ENCODE measurements at regions not wholly inside any gene's neighbourhood (a gene's known extent, or its start where the extent isn't known, plus 50 kb on each side); places are given as distances from the start of the nearest gene placed in this dataset.

DNA sequence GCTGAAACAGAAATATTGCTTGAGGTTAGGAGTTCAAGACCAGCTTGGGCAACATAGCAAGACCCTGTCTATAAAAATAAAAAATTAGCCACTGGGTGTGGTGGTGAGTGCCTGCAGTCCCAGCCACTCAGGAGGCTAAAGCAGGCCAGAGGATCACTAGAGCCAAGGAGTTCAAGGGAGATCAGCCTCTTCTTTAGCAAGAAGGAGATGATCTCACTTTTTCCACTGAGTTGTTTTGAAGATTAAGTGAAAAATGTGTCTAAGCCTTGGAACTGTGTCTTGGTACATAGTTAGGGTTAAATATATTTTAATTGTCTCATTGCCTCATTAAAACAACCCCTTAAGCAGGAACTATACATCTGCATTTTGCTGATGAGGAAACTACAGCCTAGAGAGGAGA lies 279.0 kb upstream of the ZFP64 start:
- no peak for DNase-seq

DNA sequence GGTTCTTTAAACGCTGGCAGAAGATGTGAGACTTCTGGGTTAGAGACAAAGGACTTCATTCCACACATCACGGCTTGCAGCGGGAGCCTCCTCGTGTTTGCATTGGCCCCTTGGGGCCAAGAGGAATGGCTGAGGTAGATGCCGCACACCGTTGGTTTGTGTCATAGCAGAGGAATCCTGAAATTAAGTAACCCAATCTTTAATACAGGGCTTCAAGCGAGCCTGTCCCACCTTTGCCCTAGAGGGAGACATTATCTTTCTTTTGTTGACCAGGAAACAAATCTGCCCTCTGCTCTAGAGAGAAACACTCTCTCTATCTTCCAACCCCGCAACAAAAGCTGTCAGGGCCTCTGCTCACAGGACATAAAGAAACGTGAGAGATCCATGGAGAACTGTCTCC lies 277.5 kb upstream of the ZFP64 start:
- no peak for DNase-seq

DNA sequence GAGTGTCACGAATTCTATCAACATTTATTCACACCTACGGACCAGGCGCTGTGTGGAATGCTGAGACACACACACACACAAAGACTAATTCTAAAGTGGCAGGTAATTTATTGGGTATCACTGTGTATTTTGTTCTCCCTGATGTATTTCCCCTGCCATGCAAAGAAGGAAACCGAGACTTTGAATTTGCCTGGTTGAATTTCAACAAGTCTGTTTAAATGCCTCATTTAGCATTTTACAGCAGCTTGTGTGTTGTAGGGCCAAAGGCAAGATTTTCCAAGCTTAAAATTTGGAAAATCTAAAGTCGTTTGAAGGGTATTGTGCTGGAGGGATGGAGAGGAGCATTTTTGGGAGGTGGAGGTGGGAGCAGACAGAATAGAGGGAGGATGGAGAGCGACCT lies 274.4 kb upstream of the ZFP64 start:
- DNase-seq, result no peak

DNA sequence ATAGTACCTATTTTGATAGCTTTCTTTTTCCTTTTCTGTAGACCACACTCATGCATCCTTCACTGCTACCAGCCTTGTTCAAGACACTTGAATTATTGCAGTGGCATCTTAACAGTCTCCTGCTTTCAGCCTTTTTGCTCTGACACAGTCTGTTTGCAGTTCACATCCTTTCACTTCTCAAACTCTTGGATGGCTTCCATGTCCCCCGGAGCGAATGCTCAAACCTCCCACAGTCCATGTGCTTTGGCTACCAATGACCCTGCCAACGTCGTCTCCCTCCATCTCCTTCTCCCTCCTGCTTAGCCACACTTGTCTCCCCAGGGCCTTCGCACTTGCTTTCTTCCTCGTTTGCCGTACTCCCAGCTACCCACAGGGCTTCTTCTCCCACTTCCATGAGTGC lies 270.0 kb upstream of the ZFP64 start:
- DNase-seq, result no peak

DNA sequence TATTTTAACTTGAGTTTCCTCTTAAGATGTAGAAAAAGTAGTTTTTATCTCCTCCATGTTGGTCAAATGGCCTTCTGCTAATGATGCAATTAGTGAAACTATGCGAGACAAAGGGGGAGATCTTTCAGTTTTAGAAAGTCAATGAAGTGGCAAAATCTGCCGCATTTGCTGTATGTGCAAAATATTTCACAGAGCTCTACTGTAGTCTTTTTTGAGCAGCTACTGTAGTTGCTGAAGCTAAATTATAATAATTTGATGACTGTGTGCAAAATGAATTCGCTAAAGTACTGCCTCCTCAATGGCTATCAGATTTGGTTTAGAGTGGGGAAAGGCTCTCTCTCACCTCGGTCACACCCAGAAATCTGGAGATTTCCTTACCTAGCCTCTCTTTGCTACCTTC lies 267.6 kb upstream of the ZFP64 start:
- DNase-seq, result no peak

DNA sequence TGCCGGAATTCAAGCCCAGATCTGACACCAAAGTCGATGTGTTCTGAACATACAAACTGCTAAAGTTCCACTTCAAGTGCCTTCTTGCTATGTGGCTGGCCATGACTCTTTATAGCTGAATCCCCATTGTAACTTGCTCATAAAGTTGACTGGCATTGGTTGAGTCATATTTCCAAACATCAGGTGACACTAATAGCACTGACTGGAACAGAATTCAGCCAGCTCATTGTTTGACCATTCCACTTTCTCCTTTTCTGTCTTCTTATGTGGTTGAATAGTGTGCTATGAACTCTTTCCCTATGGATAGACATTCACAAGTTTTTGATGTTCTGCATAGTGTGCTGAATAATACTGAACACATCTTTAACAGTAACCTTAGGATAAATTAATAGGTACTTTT lies 266.2 kb upstream of the ZFP64 start:
- no peak for DNase-seq

DNA sequence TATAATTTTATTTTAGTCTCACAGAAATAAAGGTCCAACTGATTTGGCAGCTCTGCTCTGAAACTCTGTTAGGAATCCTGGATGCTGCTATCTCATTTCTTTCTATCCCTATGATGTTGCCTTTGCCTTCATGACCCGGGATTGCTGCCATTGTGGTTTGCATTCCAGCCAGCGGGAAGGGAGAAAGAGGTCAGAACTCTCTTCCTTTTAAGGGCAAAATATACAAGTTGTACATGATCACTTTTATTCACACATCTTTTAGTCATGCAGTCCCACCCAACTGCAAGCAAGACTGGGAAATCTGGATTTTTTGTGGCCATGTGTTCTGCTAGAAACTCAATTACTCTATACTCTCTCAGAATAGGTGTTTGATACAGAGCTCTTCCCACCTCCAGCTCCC lies 263.1 kb upstream of the ZFP64 start:
- DNase-seq, result peak; percentile 23

DNA sequence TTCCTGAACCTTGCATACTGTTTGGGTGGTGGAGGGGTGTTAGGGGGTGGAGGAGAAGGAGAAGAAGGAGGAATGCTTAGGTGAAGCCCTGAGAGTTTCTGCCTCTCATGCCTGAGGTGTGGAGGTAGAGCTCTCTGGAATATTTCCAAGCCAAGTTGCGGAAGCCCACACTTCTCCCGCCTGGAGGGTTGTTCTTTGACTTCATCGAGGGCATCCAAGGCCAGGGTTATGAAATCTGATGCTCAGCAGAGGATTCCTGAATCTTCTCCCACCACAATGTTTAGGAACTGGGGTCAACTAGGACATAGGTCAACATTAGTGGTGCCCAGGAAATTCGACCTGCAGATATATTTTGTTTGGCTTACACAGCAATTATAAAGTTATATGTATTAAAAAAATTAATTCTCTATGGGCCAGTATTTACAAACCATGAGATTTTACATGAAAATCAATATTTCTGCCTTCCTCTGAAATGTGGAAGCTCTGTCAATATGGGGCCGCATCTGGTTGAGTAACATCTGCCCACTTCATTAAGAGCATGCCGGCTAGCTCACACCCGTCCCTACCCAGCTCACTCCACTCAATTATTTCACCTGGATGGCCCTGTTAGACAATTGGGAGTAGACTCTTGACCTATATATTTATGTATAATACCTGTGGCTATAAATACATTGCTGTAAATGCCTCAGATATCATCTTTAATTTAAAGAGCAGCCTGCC lies 257.1 kb upstream of the ZFP64 start:
- DNase-seq, result no peak

DNA sequence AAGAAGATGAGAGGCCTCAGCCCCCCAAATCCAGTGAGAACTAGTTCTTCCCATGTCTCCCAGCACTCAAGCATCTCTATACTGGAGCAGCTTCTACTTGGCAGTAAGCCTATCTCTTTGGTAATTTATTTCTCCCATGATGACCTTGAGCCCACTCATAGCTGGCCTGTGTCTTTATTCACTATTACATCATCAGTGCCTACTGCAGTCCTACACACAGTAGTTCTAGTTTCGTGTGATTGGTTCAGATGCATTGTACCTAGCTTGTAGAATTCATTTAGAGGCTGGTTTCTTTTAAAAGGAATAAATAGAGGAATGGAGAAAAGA lies 255.6 kb upstream of the ZFP64 start:
- no peak for DNase-seq

DNA sequence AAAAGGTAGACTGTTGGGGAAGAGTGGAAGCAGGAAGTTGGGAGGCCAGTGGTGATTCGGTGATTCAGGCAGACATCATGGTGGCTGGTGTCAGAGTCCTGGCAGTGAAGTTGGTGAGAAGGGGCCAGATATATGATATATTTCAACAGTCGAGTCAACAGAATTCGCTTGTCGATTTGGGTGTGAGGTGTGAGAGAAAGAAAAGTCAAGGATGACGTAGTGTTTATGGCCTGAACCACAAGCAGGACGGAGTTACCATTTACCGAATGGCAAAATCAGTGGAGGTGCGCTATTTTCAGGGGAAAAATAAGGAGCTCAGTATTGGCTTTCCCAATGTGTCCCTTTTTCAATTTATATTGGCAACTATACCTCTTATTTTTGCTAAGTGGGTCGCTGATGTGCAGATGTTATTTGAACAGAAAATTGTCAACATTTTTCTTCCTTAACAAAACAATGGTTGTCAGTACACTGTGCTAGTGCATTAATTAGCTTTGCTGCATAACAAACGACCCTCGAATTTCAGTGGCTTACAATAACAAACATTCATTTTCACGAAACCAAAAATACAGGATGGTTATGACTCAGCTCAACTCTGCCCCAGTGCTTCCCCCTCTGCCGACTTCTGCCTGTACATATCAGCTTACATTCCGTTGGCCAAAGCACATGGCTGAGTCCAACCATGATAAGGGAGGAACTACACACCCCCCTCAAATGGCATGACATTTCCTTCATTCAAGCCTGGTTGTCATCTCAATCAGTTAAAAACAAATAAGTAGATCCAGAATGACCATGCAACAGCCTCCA lies 255.0 kb upstream of the ZFP64 start:
- DNase-seq, result no peak

DNA sequence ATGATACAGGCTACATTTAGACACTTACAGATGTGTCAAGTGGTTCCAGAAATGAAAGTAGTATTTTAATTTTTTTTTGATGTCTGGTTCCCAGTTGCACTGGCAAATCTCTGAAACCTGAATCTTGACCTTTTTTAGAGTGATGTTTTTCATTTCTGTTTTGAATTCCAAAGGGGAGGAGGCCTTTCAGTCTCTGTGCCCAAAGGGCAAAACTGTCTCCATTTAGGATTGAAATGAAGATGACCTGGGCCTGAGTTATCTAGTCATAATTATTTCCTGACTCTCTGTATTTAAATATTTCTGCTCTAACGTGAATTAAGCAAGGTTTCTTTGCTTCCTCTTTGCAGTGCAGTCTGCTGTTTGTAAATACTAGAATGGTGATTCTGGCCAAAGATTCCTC lies 252.9 kb upstream of the ZFP64 start:
- no peak for DNase-seq

DNA sequence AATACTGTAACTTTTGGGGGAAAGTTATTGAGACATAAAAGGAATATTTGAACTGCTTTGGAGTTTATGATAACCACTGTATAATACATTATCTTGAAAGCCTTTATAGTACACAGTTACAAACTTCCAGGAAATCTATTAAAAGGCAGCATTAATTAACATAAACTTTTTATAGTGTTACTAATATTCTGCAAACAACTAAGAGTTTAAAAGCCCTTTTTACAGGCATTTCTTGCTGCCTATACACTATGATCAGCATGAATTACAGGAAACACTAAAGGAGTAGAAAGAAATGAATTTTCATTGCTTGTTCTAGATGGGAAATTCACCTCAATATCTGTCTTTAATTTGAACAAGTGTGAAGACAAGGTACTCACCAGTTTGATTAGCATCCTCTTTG lies 252.3 kb upstream of the ZFP64 start:
- no peak for DNase-seq

DNA sequence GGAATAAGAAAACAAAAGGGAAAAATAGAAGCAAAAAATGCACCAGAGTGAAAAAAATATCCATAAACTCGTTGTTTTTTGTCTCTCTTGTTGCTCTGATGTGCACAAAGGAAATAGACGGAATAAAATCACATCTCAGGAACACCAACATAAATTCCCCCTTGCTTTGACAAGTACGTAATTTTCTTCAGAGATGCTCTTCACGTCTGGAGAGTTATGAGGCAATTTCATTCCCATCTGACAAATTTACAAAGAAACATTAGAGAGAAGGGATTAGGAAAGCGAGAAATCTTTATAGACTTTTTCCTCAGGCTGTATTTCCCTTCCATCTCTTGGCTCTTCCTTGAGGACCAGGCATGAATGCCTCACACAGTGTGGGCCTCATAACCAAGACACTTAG lies 250.1 kb upstream of the ZFP64 start:
- no peak for DNase-seq

DNA sequence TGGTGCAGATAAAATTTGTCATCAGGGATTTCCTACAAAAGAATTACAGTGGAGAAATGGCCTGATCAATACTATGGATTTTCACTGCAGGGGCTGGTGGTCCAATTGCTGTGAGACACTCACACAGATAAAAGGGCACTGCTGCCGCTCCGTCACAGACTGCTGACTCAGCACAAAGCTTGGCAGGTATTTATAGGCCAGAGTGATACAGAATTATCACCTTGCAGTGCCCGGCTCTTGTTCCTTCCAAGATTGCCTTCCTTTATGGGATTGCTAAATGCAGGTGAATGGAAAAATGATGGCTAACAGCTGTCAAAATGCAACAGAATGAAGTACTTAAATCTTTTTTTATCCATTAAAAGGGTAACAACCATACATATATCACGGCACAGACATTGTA lies 247.8 kb upstream of the ZFP64 start:
- DNase-seq, result no peak

DNA sequence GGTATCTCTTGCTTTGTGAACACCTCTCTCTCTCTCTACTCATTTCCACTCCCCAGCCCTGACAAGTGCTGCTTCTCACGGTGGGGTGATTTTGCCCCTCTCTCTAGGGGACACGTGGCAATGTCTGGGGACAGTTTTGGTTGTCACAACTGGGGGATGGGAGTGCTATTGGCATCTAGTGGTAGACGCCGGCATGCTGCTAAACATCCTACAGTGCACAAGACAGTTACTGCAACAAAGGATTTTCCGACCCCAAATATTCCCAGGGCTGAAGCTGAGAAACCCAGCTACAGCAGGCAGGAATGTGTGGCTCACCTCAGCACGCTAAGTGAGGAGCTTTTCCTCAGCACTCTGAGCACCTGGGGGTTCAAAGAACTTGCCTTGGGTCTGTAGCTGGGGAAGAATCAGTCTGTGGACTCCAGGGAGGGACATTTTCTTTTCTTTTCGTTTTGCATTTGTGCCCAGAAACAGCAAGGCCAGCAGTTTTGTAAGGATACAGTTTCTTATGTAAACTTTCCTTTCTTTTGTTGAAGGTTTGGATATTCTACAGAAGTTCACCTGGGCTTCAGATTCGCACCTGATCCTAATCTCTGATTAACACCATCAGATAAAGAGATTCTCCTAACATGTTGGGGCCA lies 246.9 kb upstream of the ZFP64 start:
- no peak for DNase-seq

DNA sequence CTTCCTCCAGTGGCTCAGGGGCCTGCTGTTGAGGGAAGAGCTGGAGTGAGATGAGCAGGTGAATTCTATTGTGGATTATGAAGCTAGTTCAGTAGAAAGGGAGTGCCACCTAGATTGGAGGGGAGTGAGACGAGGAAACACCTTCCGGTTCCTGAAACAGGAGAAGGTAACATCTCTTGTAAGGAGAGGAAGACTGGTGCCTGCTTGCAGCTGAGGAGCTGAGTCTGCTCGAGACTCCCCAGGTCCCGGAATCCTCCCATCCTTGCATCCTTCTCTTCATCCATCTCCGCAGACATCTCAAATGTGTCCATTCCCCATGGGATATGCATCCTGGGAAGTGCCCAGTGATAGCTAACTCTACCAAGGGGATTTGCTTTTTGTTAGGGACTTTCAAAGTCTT lies 242.9 kb upstream of the ZFP64 start:
- DNase-seq, result no peak

DNA sequence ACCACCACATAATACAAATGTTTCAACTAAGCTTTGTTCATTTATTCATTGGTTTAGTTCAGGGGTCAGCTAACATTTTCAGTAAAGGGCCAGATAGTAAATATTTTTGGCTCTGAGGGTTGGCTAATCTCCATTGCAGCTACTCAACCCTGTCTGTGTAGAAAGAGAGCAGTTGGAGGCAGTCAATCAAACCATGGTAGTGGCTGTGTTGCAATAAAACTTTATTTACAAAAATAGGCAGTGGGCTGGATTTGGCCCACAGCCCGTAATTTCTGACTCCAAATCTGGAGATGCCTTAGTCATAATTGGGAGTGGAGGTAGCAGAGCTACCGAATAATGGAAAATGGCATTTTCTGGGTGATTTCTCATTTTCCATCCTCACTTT lies 242.5 kb upstream of the ZFP64 start:
- DNase-seq, result no peak

DNA sequence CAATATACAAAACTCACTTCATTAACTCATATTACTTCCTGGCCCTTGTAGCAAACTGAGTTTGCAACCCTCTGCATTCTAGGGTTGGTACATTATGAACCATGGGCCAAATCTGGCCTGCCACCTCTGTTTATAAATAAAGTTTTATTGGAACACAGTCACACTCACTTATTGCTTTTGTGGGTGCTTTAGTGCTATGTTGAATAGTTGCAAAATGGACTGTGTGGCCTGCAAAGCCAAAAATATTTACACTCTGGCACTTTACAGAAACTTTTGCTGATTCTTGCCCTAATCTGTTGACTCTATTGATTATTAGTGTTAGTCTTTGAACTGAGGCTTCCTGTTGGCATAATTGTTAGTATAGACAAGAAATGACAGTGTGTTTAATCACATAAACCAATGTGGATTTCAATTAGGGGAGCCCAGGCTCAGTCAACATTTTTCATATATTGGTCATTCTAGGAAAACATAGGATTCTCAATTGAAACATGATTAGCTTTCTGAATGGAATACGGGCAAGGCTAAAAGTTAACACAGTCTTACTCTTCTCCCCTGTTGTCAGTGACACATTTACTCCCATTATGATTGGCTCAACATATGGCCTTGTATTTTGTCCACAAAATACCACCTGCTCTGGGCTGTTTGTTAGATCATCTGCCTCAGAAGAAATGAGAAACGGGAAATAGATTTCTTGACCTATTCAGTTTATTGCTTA lies 241.9 kb upstream of the ZFP64 start:
- DNase-seq, result no peak

DNA sequence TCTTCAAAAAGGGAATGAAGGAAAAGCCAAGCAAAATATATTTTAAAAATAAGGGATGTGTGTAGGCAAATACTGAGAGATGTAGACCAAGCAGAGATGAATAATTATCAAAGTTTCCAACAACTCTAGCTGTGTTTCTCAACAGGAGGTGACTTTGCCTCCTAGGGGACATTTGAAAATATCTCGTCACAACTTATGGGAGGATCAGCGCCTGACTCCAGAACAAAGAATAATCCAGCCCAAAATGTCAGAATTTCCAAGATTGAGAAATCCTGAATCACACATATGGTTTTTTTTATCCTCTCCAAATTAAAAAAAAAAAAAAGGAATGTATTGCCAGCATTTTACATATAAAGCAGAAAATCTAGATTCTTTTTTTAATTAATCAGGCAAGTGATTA lies 241.2 kb upstream of the ZFP64 start:
- no peak for DNase-seq

DNA sequence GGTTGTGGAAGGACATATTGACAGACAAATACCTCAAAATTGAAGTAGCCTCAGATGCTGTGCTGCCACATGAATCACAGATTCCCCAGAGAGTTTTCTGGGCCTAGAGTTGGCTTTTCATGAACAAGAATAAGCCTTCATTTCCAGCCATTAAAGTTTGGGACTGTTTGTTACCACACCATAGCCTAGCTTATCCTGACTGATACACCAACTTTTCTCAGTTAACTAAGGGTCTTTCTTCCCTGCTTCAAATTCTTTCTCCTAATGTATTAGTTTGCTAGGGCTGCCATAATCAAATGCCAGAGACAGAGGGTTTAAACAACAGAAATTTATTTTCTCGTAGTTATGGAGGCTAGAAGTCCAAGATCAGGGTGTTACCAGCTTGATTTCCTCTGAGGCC lies 237.4 kb upstream of the ZFP64 start:
- no peak for DNase-seq

DNA sequence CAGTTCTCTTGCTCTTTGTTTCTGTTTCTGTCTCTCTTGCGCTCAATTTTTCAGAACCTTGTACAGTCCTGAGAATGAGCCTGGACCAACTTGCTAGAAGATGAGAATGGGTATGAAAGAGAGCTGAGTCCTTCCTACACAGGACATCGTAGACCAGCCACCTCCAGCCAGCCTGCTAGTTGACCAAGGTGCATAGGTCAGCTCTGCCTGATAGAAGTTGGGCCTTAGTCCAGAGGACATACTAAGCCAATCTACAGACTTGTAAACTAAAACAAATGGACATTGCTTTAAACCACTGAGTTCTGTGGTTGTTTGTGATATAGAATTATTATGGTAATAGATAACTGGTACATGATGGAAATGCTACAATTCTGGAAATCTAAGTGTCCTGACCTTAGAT lies 236.4 kb upstream of the ZFP64 start:
- DNase-seq, result no peak

DNA sequence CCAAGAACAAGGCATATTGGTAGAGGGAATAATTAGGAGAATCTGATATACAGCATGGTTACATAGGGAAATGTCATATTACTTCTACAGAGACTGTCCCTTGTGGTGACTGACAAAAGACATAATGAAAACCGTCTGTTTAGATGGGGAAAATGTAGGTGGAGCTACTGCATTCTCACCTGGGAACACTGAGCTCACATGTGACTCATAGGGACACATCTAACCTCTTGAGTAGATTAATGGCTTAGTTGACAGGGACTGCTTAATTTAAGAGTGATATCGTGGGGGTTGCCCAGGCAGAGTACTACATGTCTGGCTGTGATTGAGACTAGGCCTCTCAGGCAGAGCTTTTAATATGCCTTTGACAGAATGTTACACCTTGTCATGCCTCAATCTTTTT lies 235.3 kb upstream of the ZFP64 start:
- no peak for DNase-seq

DNA sequence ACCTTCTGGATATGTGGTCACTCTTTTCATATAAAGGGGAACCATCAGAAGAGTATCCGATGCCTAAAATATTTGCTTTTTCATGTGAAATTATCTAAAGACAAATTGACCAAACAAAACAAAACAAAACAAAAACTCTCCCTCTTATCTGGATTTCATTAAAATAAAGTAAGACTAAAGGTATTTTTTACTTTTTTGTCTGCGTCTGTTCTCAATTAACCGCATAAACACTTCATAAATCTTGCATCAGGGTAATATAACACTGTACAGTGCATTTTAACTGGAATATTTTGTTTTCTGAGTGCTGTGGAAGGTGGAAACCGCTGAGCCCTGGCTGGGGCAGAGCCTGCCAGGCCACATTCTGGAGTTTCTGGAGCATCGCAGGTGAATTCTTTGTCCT lies 234.1 kb upstream of the ZFP64 start:
- DNase-seq, result no peak

DNA sequence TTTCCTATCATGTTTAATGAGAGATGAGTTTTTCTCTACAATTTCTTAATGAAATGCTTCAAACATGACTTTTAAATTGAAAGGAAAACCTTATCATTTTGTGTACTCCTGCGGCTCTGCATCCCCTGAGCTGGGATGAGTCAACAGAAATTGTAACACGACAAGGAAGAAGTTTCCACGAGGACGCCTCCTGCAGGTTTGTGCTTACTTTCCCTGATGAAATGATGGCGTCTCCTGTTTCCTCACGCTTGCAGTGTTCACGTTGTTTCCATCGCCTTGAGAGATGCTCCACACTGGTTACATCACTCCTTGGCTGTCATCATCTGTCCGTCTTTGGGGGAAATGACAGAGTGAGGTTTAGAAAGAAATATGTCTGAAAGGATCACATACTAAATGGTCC lies 233.7 kb upstream of the ZFP64 start:
- peak; percentile 36 for DNase-seq
